Gastroesophageal sphincter (tissue), 2 donors: ENCODE measurements at regions not wholly inside any gene's neighbourhood (a gene's known extent, or its start where the extent isn't known, plus 50 kb on each side); places are given as distances from the start of the nearest gene placed in this dataset.

Source experiments
- EP300 ChIP-seq: sonication (generic); formaldehyde crosslinking; IDR thresholded peaks from one replicate; pipeline ENCODE4 v1.6.1; 2017; ENCODE audit warnings: antibody characterized with exemption, mild to moderate bottlenecking
- POLR2A ChIP-seq, 2 donors: fragments of 450-650 bp; IDR thresholded peaks; one replicate each; pipeline ENCODE4 v1.6.1; 2017; ENCODE audit warnings: antibody characterized with exemption in 2 of 2, mild to moderate bottlenecking in 2 of 2, moderate library complexity in 1 of 2

DNA sequence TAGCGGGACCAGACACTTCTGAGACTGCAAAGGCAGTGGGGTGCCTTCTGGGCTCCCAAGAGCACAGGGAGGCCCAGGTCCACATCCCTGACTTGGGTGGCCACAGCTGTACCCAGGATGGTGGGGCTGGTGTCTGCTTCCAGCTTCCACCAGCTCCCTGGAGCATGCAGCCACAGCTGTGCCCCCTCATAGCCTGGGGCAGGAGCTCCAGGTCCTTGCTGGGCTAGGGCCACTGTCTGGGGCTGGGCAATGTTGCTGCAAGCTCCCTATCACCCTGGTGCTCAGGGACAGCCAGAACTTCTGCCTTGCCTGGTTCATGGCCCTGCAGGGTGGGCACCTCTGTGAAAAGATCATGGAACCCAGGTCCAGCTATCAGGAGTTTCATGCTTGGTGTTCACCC, 673.9 kb downstream of the SH3BGRL start:
- TF ChIP-seq POLR2A (IDR thresholded peaks at IDR 0.05) (no peak), EP300 (no peak)
